Hepatocyte (in vitro differentiated cells): ENCODE measurements at regions not wholly inside any gene's neighbourhood (a gene's known extent, or its start where the extent isn't known, plus 50 kb on each side); places are given as distances from the start of the nearest gene placed in this dataset.

Source experiments
- DNase-seq: peaks from one replicate; pipeline ENCODE4 v3.0.0-alpha.2; 2016; ENCODE audit warnings: low spot score
- H2AFZ ChIP-seq: fragments of 200-600 bp; sonication (generic); 2 replicates; pipeline ENCODE4 v1.6.0; 2016; ENCODE audit warnings: antibody characterized with exemption, mild to moderate bottlenecking
- H3K27ac ChIP-seq: fragments of 200-600 bp; sonication (generic); 2 replicates; pipeline ENCODE4 v1.5.1; 2016; ENCODE audit warnings: mild to moderate bottlenecking
- H3K27me3 ChIP-seq: fragments of 200-600 bp; sonication (generic); 2 replicates; pipeline ENCODE4 v1.6.1; 2016
- H3K36me3 ChIP-seq: fragments of 200-600 bp; sonication (generic); replicated peaks from 2 replicates; pipeline ENCODE4 v1.5.1; 2016; ENCODE audit warnings: low read depth; ENCODE audit not compliant: insufficient read depth
- H3K4me1 ChIP-seq: fragments of 200-600 bp; sonication (generic); 2 replicates; pipeline ENCODE4 v1.5.1; 2016; ENCODE audit warnings: mild to moderate bottlenecking, moderate library complexity; ENCODE audit not compliant: insufficient read depth
- H3K4me2 ChIP-seq: fragments of 200-600 bp; sonication (generic); 2 replicates; pipeline ENCODE4 v1.6.0; 2016
- H3K4me3 ChIP-seq: fragments of 200-600 bp; sonication (generic); 2 replicates; pipeline ENCODE4 v1.5.1; 2016; ENCODE audit warnings: mild to moderate bottlenecking
- H3K79me2 ChIP-seq: fragments of 200-600 bp; sonication (generic); 2 replicates; pipeline ENCODE4 v1.6.0; 2017; ENCODE audit warnings: mild to moderate bottlenecking
- H3K9me2 ChIP-seq: fragments of 200-600 bp; sonication (generic); replicated peaks from 2 replicates; pipeline ENCODE4 v1.6.0; 2017; ENCODE audit warnings: mild to moderate bottlenecking; ENCODE audit not compliant: insufficient read depth
- H3K9me3 ChIP-seq: fragments of 200-600 bp; sonication (generic); 2 replicates; pipeline ENCODE4 v1.5.1; 2016; ENCODE audit warnings: low read depth, mild to moderate bottlenecking
- H4K20me1 ChIP-seq: fragments of 200-600 bp; sonication (generic); 2 replicates; pipeline ENCODE4 v1.6.0; 2016; ENCODE audit warnings: mild to moderate bottlenecking; ENCODE audit not compliant: insufficient read depth, poor library complexity, severe bottlenecking
- EZH2 ChIP-seq: fragments of 200-600 bp; sonication (generic); IDR thresholded peaks from 2 replicates; pipeline ENCODE4 v1.6.1; 2016; ENCODE audit warnings: antibody characterized with exemption, mild to moderate bottlenecking, borderline replicate concordance
- EZH2phosphoT487 ChIP-seq: fragments of 200-600 bp; sonication (generic); IDR thresholded peaks from one replicate; pipeline ENCODE4 v1.6.1; 2018; ENCODE audit warnings: antibody characterized with exemption, mild to moderate bottlenecking, low read depth, moderate library complexity; ENCODE audit not compliant: unreplicated experiment, severe bottlenecking
- WGBS: methylation state at CpG from one replicate; pipeline ENCODE4 v1.1.6; 2016; ENCODE audit warnings: low lambda C conversion rate; ENCODE audit errors: missing lambda C conversion rate; 5-methylcytosine and 5-hydroxymethylcytosine counted together
- TF ChIP-seq, protein P1 (sequence below): fragments of 200-600 bp; sonication (generic); IDR thresholded peaks from 2 replicates; pipeline ENCODE4 v1.5.1; 2016; ENCODE audit warnings: antibody characterized with exemption, mild to moderate bottlenecking; ENCODE audit not compliant: poor library complexity

DNA sequence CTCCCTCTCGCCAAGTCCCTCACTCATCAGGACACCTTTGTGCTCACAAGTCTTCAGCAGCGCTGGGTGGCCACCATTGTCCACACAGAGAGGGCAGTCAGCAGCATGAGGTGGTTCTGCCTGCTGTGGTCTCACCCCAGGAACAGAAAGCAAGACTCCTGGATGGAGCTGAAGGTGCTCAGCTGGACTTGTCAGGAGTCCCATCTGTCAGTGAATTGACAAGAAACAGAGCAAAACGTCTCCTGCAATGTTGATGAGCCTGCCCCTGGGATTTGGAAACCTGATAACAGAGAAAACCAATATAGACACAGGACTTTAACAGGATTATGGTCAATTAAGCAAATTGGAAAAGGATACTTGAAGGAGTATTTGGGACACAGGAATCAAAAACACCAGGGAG, 122.2 kb upstream of the PRSS58 start:
- H3K27ac ChIP-seq: no peak overlapping the region
- H3K4me3 ChIP-seq: no peak overlapping the region
- H3K36me3 ChIP-seq: no peaks in the 10 kb centered on the region
- TF ChIP-seq, protein P1, sequence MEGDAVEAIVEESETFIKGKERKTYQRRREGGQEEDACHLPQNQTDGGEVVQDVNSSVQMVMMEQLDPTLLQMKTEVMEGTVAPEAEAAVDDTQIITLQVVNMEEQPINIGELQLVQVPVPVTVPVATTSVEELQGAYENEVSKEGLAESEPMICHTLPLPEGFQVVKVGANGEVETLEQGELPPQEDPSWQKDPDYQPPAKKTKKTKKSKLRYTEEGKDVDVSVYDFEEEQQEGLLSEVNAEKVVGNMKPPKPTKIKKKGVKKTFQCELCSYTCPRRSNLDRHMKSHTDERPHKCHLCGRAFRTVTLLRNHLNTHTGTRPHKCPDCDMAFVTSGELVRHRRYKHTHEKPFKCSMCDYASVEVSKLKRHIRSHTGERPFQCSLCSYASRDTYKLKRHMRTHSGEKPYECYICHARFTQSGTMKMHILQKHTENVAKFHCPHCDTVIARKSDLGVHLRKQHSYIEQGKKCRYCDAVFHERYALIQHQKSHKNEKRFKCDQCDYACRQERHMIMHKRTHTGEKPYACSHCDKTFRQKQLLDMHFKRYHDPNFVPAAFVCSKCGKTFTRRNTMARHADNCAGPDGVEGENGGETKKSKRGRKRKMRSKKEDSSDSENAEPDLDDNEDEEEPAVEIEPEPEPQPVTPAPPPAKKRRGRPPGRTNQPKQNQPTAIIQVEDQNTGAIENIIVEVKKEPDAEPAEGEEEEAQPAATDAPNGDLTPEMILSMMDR: no peak
- TF ChIP-seq EZH2: no peak
- TF ChIP-seq EZH2phosphoT487: no peak
- H2AFZ ChIP-seq: no peak overlapping the region
- H3K4me1 ChIP-seq: no peaks in the 10 kb centered on the region
- H3K9me3 ChIP-seq: no peaks in the 10 kb centered on the region
- WGBS: 46% methylated on average over 3 of the region's 3 CpGs
- no peak for DNase-seq
- no peak overlapping the region for H3K4me2 ChIP-seq
- no peaks in the 10 kb centered on the region for H3K9me2 ChIP-seq
- H4K20me1 ChIP-seq: no peaks in the 10 kb centered on the region
- no peaks in the 10 kb centered on the region for H3K27me3 ChIP-seq
- no peaks in the 10 kb centered on the region for H3K79me2 ChIP-seq

DNA sequence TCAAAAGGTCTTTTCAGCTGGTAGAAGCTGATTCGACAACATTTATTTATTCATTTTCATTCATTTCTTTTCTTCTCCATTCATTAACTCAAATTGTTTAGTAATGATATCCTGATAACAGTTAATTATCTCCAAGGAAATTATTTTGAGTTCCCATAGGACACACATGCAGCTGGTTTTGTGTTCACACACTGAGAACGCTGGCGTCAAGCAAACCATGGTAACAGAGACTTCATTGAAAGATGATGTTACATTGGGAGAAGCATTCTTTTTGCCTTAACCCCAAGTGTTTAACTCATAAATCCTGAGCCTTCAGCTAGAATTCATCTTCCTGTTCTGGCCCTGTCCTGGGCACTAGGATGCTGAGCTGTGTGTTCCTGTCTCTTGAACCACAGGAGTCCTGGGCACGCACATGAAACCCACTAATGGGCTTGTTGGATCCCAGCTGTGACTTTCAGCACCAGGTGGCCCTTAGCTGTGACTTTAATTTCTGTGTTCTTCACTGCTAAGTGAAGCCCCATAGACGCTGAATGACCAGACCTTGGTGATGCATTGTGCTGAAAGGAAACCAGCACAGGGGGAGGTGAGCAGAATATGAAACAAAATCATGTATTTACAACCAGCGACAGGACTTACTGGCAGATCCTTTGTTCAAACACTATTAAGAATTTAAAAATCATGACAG, 121.5 kb upstream of the PRSS58 start:
- no peaks in the 10 kb centered on the region for H3K36me3 ChIP-seq
- H3K79me2 ChIP-seq: no peaks in the 10 kb centered on the region
- H3K27ac ChIP-seq: no peak overlapping the region
- no peaks in the 10 kb centered on the region for H4K20me1 ChIP-seq
- DNase-seq: no peak
- WGBS: 79% methylated on average over 6 of the region's 6 CpGs
- no peaks in the 10 kb centered on the region for H3K27me3 ChIP-seq
- H3K9me3 ChIP-seq: no peaks in the 10 kb centered on the region
- H3K4me2 ChIP-seq: no peak overlapping the region
- TF ChIP-seq EZH2 (no peak), EZH2phosphoT487 (no peak)
- TF ChIP-seq, protein P1: no peak
- H2AFZ ChIP-seq: no peak overlapping the region
- no peaks in the 10 kb centered on the region for H3K4me1 ChIP-seq
- H3K9me2 ChIP-seq: no peaks in the 10 kb centered on the region
- no peak overlapping the region for H3K4me3 ChIP-seq

DNA sequence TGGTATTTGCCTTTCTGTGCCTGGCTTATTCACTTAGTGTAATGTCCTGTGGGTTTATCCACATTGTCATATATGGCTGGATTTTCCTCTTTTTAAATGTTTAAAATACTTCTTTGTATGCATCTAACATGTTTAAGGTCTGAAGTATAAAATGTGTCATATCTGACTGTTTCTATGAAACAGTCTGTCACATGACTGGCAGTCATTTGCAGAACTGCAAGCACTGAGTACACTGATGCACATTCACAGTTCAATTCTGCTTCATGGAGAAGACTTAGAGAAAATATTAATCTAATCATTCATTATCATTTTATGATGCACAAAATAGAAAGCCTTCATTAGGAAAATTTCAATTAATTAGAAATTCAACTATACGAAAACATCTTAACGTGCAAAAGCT, 119.7 kb upstream of the PRSS58 start:
- Histone ChIP-seq H3K9me3 (no peaks in the 10 kb centered on the region), H4K20me1 (no peaks in the 10 kb centered on the region), H3K4me1 (no peaks in the 10 kb centered on the region), H3K27ac (no peak overlapping the region), H3K4me2 (no peak overlapping the region), H3K36me3 (no peaks in the 10 kb centered on the region), H2AFZ (no peak overlapping the region), H3K79me2 (no peaks in the 10 kb centered on the region), H3K27me3 (no peaks in the 10 kb centered on the region), H3K4me3 (no peak overlapping the region), H3K9me2 (no peaks in the 10 kb centered on the region)
- no peak for DNase-seq
- TF ChIP-seq EZH2: no peak
- 91% methylated on average over 2 of the region's 2 CpGs for WGBS

DNA sequence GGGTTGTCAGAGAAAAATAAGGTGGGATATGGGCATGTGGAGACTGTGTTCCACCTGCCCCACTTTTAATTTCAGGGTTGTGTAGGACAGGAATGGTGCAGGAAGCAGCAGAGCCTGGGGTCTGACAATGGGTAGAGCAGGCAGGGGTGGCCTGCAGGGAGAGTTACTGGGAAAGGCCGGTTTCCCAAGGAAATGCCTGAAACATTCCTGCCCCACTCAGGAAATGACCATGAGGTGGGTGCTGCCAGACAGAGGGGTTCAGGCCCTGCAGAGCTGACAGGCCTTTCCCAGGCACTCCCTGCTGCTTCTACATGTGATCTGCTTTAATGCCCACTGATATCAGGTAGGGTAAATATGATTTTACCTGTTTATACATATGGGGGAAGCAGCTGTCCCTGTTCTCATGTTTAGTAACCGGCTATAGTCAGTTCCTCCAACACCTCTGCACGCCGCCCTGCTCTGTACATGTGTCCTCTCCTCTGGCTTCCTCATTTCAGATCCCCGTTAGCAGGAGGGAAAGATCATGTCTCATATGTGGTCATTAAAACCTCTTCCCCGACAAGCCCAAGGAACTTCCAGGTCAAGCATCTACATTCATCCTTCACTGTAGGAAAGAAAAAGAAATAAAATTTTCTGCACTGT, 118.6 kb upstream of the PRSS58 start:
- Histone ChIP-seq H3K4me2 (no peak overlapping the region), H3K27me3 (no peaks in the 10 kb centered on the region), H3K4me3 (no peak overlapping the region), H2AFZ (no peak overlapping the region), H3K79me2 (no peaks in the 10 kb centered on the region), H3K36me3 (no peaks in the 10 kb centered on the region), H3K9me2 (no peaks in the 10 kb centered on the region), H3K9me3 (no peaks in the 10 kb centered on the region), H3K27ac (no peak overlapping the region), H4K20me1 (no peaks in the 10 kb centered on the region), H3K4me1 (no peaks in the 10 kb centered on the region)
- 65% methylated on average over 6 of the region's 6 CpGs for WGBS
- DNase-seq: no peak
- no peak for TF ChIP-seq EZH2
